ENCODE measurements at regions not wholly inside any gene's neighbourhood (a gene's known extent, or its start where the extent isn't known, plus 50 kb on each side); places are given as distances from the start of the nearest gene placed in this dataset.
"Not testable (repeated sequence)": the region's sequence is repeated elsewhere in the genome, so short reads cannot be mapped to it uniquely, and the experiment has no call there.

DNA sequence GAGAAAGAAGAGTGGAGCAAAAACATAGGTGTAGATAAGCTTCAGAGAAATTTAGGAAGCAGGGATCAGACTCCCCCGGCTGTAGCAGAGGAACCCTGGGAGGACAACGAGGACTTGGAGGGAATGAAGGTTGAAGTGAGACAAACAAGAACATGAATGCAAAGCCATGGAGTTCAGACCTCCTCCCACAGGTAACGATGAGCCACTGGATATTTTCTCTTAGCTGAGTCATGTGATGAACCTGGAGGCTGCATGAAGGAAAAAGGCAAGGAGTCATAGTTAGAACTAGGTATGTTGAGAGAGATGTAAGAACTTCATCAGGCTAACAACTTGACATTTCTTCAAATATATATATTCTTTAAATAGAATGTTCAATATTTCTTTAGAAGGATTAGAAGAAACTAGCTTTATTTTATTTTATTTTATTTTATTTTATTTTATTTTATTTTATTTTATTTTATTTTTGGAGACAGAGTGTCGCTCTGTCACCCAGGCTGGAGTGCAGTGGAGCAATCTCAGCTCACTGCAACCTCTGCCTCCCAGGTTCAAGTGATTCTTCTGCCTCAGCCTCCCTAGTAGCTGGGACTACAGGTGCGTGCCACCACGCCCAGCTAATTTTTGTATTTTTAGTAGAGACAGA, 57.7 kb upstream of the RGS1 start:
- not testable (repeated sequence) for H2AK5ac ChIP-seq (ENCODE audit: low read length); H3K4me3 ChIP-seq (ENCODE audit: low read length); H4K8ac ChIP-seq (ENCODE audit: low read depth, low read length); DNase-seq; H3K27me3 ChIP-seq (ENCODE audit: insufficient read depth, low read length, poor library complexity); H3K36me3 ChIP-seq (ENCODE audit: control insufficient read depth, insufficient read depth, low read length); H2BK5ac ChIP-seq (ENCODE audit: low read length); H3K79me2 ChIP-seq (ENCODE audit: control insufficient read depth, insufficient read depth, low read length); H4K5ac ChIP-seq (ENCODE audit: low read length); H3K27ac ChIP-seq (ENCODE audit: low read depth, low read length); H3K4me1 ChIP-seq (ENCODE audit: control insufficient read depth, low read depth, low read length); H2BK120ac ChIP-seq (ENCODE audit: low read depth, low read length); H3K9ac ChIP-seq (ENCODE audit: low read length); H3K79me1 ChIP-seq (ENCODE audit: low read length); H3K23ac ChIP-seq (ENCODE audit: low read length); H2BK15ac ChIP-seq (replicated peaks; ENCODE audit: low read depth); H3K56ac ChIP-seq (ENCODE audit: low read length); H3K4ac ChIP-seq (ENCODE audit: low read depth, low read length); H3K4me2 ChIP-seq (ENCODE audit: low read length); H3K18ac ChIP-seq (ENCODE audit: low read length)
- WGBS (ENCODE audit: extremely low coverage, insufficient coverage, low lambda C conversion rate), result no CpG with 5 or more reads among the region's 6 CpGs

- Histone ChIP-seq H3K4me1 (ENCODE audit: control insufficient read depth, low read depth, low read length) (no peaks in the 10 kb centered on the region), H2BK15ac (replicated peaks; ENCODE audit: low read depth) (no peak overlapping the region), H3K4me2 (ENCODE audit: low read length) (no peak overlapping the region), H3K4ac (ENCODE audit: low read depth, low read length) (no peak overlapping the region), H2BK120ac (ENCODE audit: low read depth, low read length) (no peak overlapping the region), H3K18ac (ENCODE audit: low read length) (no peak overlapping the region), H3K27ac (ENCODE audit: low read depth, low read length) (no peak overlapping the region), H4K8ac (ENCODE audit: low read depth, low read length) (no peak overlapping the region), H3K9ac (ENCODE audit: low read length) (no peak overlapping the region), H3K27me3 (ENCODE audit: insufficient read depth, low read length, poor library complexity) (no peaks in the 10 kb centered on the region), H4K5ac (ENCODE audit: low read length) (no peak overlapping the region), H3K56ac (ENCODE audit: low read length) (no peak overlapping the region), H3K79me2 (ENCODE audit: control insufficient read depth, insufficient read depth, low read length) (no peaks in the 10 kb centered on the region), H2BK5ac (ENCODE audit: low read length) (no peak overlapping the region), H3K36me3 (ENCODE audit: control insufficient read depth, insufficient read depth, low read length) (no peaks in the 10 kb centered on the region), H2AK5ac (ENCODE audit: low read length) (no peak overlapping the region), H3K23ac (ENCODE audit: low read length) (no peak overlapping the region), H3K4me3 (ENCODE audit: low read length) (no peak overlapping the region), H3K79me1 (ENCODE audit: low read length) (no peaks in the 10 kb centered on the region)
- DNase-seq, result no peak
Observed at GRCh38 chr1:192518700-192519099, 56.9 kb upstream of the RGS1 start.

- WGBS (ENCODE audit: extremely low coverage, insufficient coverage, low lambda C conversion rate), result no CpG with 5 or more reads among the region's 1 CpG
- H3K27me3 ChIP-seq (ENCODE audit: insufficient read depth, low read length, poor library complexity), result no peaks in the 10 kb centered on the region
- DNase-seq, result no peak
Observed at GRCh38 chr1:192521734-192522133, 53.8 kb upstream of the RGS1 start.

DNA sequence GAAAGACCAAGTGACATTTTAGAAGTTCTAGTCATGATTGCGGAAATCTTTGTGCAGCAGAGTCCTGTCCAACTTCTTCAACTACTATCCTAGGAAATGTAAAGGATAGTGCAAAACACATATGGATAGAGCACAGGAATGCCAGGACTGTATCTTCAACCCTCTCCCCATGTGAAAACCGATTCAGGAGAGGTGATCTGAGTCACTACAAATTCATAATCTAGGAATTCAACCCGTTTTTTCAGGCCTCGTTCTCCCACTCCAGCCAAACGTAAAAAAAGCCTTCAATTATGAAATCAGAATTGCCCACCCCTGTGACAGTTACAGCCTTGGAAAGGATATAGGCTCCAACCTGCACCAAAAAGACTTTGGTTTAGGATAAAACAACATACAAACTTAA, 52.9 kb upstream of the RGS1 start:
- WGBS (ENCODE audit: extremely low coverage, insufficient coverage, low lambda C conversion rate), result no CpG with 5 or more reads among the region's 5 CpGs
- no peaks in the 10 kb centered on the region for H3K4me1 ChIP-seq (ENCODE audit: control insufficient read depth, low read depth, low read length)
- DNase-seq, result no peak

More at GRCh38 chr1:192521734-192522133, 53.8 kb upstream of the RGS1 start:
- Histone ChIP-seq H2BK5ac (ENCODE audit: low read length) (no peak overlapping the region), H3K36me3 (ENCODE audit: control insufficient read depth, insufficient read depth, low read length) (no peaks in the 10 kb centered on the region), H3K56ac (ENCODE audit: low read length) (no peak overlapping the region), H3K9ac (ENCODE audit: low read length) (no peak overlapping the region), H3K79me1 (ENCODE audit: low read length) (no peaks in the 10 kb centered on the region), H4K8ac (ENCODE audit: low read depth, low read length) (no peak overlapping the region), H2AK5ac (ENCODE audit: low read length) (no peak overlapping the region), H3K27ac (ENCODE audit: low read depth, low read length) (no peak overlapping the region), H3K4ac (ENCODE audit: low read depth, low read length) (no peak overlapping the region), H2BK120ac (ENCODE audit: low read depth, low read length) (no peak overlapping the region), H3K23ac (ENCODE audit: low read length) (no peak overlapping the region), H3K4me1 (ENCODE audit: control insufficient read depth, low read depth, low read length) (no peaks in the 10 kb centered on the region), H3K18ac (ENCODE audit: low read length) (no peak overlapping the region), H3K4me2 (ENCODE audit: low read length) (no peak overlapping the region), H3K4me3 (ENCODE audit: low read length) (no peak overlapping the region), H4K5ac (ENCODE audit: low read length) (no peak overlapping the region), H2BK15ac (replicated peaks; ENCODE audit: low read depth) (no peak overlapping the region), H3K79me2 (ENCODE audit: control insufficient read depth, insufficient read depth, low read length) (no peaks in the 10 kb centered on the region)

DNA sequence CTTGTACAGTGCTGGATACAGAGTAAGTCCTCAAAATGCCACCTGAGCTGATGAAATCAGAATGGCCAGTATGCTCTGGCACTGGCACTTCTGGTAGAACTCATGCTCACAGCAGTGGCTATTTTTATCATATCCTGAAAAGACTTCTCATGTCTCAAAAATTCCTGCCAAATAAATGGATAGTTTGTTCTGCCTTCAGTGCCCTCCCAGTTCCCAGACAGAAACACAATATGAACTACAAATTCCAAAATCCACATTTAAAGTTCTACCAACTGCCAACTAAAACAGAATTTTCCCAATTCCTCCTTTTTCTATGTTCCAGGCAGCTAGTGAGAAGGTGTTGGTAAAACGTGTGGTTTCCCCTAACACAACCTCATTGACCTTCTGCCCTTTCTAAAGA, 51.4 kb upstream of the RGS1 start:
- Histone ChIP-seq H2BK5ac (ENCODE audit: low read length) (no peak overlapping the region), H2BK15ac (replicated peaks; ENCODE audit: low read depth) (no peak overlapping the region), H3K4ac (ENCODE audit: low read depth, low read length) (no peak overlapping the region)

More for the DNA sequence above, 52.9 kb upstream of the RGS1 start:
- Histone ChIP-seq H3K4ac (ENCODE audit: low read depth, low read length) (no peak overlapping the region), H2BK120ac (ENCODE audit: low read depth, low read length) (no peak overlapping the region), H3K18ac (ENCODE audit: low read length) (no peak overlapping the region), H3K9ac (ENCODE audit: low read length) (no peak overlapping the region), H4K8ac (ENCODE audit: low read depth, low read length) (no peak overlapping the region), H3K79me1 (ENCODE audit: low read length) (no peaks in the 10 kb centered on the region), H2AK5ac (ENCODE audit: low read length) (no peak overlapping the region), H3K79me2 (ENCODE audit: control insufficient read depth, insufficient read depth, low read length) (no peaks in the 10 kb centered on the region), H3K27ac (ENCODE audit: low read depth, low read length) (no peak overlapping the region), H3K4me2 (ENCODE audit: low read length) (no peak overlapping the region), H2BK5ac (ENCODE audit: low read length) (no peak overlapping the region), H4K5ac (ENCODE audit: low read length) (no peak overlapping the region), H3K4me3 (ENCODE audit: low read length) (no peak overlapping the region), H3K27me3 (ENCODE audit: insufficient read depth, low read length, poor library complexity) (no peaks in the 10 kb centered on the region), H3K56ac (ENCODE audit: low read length) (no peak overlapping the region), H3K36me3 (ENCODE audit: control insufficient read depth, insufficient read depth, low read length) (no peaks in the 10 kb centered on the region), H2BK15ac (replicated peaks; ENCODE audit: low read depth) (no peak overlapping the region), H3K23ac (ENCODE audit: low read length) (no peak overlapping the region)

More for the DNA sequence above, 51.4 kb upstream of the RGS1 start:
- H3K4me3 ChIP-seq (ENCODE audit: low read length), result no peak overlapping the region
- no peak overlapping the region for H4K8ac ChIP-seq (ENCODE audit: low read depth, low read length)
- H3K79me2 ChIP-seq (ENCODE audit: control insufficient read depth, insufficient read depth, low read length), result no peaks in the 10 kb centered on the region
- H3K18ac ChIP-seq (ENCODE audit: low read length), result no peak overlapping the region
- no peaks in the 10 kb centered on the region for H3K4me1 ChIP-seq (ENCODE audit: control insufficient read depth, low read depth, low read length)
- H3K4me2 ChIP-seq (ENCODE audit: low read length), result no peak overlapping the region
- no peak overlapping the region for H3K23ac ChIP-seq (ENCODE audit: low read length)
- no peak overlapping the region for H4K5ac ChIP-seq (ENCODE audit: low read length)
- no peak overlapping the region for H3K27ac ChIP-seq (ENCODE audit: low read depth, low read length)
- no peaks in the 10 kb centered on the region for H3K27me3 ChIP-seq (ENCODE audit: insufficient read depth, low read length, poor library complexity)
- no peak overlapping the region for H3K56ac ChIP-seq (ENCODE audit: low read length)
- no peak overlapping the region for H2BK120ac ChIP-seq (ENCODE audit: low read depth, low read length)
- no peaks in the 10 kb centered on the region for H3K79me1 ChIP-seq (ENCODE audit: low read length)
- H3K9ac ChIP-seq (ENCODE audit: low read length), result no peak overlapping the region
- no peak for DNase-seq
- no peaks in the 10 kb centered on the region for H3K36me3 ChIP-seq (ENCODE audit: control insufficient read depth, insufficient read depth, low read length)
- H2AK5ac ChIP-seq (ENCODE audit: low read length), result no peak overlapping the region
- no CpG with 5 or more reads among the region's 1 CpG for WGBS (ENCODE audit: extremely low coverage, insufficient coverage, low lambda C conversion rate)
